Pancreas (tissue), 10 donors: ENCODE measurements at regions not wholly inside any gene's neighbourhood (a gene's known extent, or its start where the extent isn't known, plus 50 kb on each side); places are given as distances from the start of the nearest gene placed in this dataset.

ENCODE experiments used
- ATAC-seq, 4 donors: fragments of 200-7000 bp; cut with Tn5 transposase; one replicate each; pipeline versions ENCODE4 v1.8.0 to v1.9.1; 2020; ENCODE audit warnings: mild to moderate bottlenecking in 4 of 4, moderate library complexity in 4 of 4
- DNase-seq, 6 donors: peaks; one replicate each; pipeline ENCODE4 v3.0.0-alpha.2; 2020
- FAIRE-seq: peaks from 2 replicates; lab custom pipeline; 2012; peaks lifted over from hg19 to GRCh38; lab: Jason Lieb, UNC
- H3K27ac ChIP-seq, 4 donors: fragments of 200-600 bp; sonication (generic); 1 replicate in 3 of 4; 2 replicates in 1 of 4; pipeline versions ENCODE4 v1.5.0 to v1.8.0; 2020
- H3K27me3 ChIP-seq, 4 donors: fragments of 200-600 bp; one replicate each; pipeline ENCODE4 v1.8.0; 2021
- H3K36me3 ChIP-seq, 3 donors: fragments of 200-600 bp; sonication (generic) in 1 of 3; one replicate each; pipeline versions ENCODE4 v1.5.0 to v1.8.0; 2020 to 2021
- H3K4me1 ChIP-seq, 3 donors: fragments of 200-600 bp; one replicate each; pipeline ENCODE4 v1.8.0; 2021
- H3K4me3 ChIP-seq, 4 donors: fragments of 200-600 bp; sonication (generic) in 2 of 4; one replicate each; pipeline versions ENCODE4 v1.5.0 to v1.8.0; 2020 to 2021
- H3K9me3 ChIP-seq, 4 donors: fragments of 200-600 bp; one replicate each; pipeline ENCODE4 v1.8.0; 2021
- CTCF ChIP-seq, 4 donors: fragments of 200-600 bp; sonication (generic) in 3 of 4; IDR thresholded peaks; one replicate each; pipeline versions ENCODE4 v1.5.0 to v1.8.0; 2021; ENCODE audit warnings: antibody characterized with exemption in 4 of 4
- WGBS, 2 donors: extraction: QIAGEN DNeasy Blood & Tissue Kit; methylation state at CpG; one replicate each; pipeline ENCODE4 v1.1.7; 2013; 5-methylcytosine and 5-hydroxymethylcytosine counted together
- intact Hi-C, 3 donors: fragments of 100-400 bp; cut with DNase I; formaldehyde crosslinking; loops; one replicate each; pipeline versions ENCODE4 v1.11.1 to v1.14.2; 2022
- donor health status: healthy with polysubstance abuse.
- donor health status: DM: no; HTN: no; CAD: no; lungs with moderate emphysema.
- donor health status: DM: no; HTN: no; CAD: no.
- donor health status: control.
- donor health status: control.
- donor health status: Bipolar disorder and iron deficiency.
- donor health status: DM: yes; HTN: yes; CAD: no.
- donor health status: DM: no; HTN: no; CAD: no.
- donor health status: DM: no; HTN: no; CAD: no.
- donor health status: DM: yes; HTN: yes; CAD: no.

DNA sequence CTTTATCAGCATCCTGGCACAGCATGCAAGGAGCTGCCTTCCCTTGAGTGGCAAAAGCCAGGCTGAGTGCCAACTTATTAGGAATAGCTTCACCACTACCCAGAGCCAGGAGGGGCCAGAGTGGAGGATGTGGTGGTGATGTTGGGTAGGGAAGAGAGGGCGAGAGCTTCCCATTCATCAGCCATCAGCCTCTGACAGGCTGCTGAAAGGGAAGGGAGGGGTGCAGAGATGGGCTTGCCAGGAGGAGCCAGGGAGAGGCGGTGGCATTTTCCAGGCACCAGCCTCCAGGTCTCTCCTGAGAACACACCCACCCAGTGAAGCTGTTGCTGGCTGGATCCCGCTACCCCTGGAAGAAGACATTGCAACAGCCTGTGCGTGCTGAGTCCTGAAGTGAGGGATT lies 168.5 kb downstream of the ACTL8 start:
- no peak for TF ChIP-seq CTCF (IDR thresholded peaks at IDR 0.05)
- H3K27ac ChIP-seq, result no peak overlapping the region
- no peak for DNase-seq
- FAIRE-seq, result no peak
- H3K4me3 ChIP-seq, result no peak overlapping the region
- intact Hi-C loops, result no loop called here
- H3K27me3 ChIP-seq, result peaks cover 0 to 9% (median 0%) of the 10 kb centered on the region in 4 donors
- H3K36me3 ChIP-seq, result no peaks in the 10 kb centered on the region
- no peaks in the 10 kb centered on the region for H3K4me1 ChIP-seq
- no peaks in the 10 kb centered on the region for H3K9me3 ChIP-seq
- WGBS, 2 donors, result 66 to 80% methylated on average over 4 of the region's 4 CpGs
- ATAC-seq, result no peak

- Histone ChIP-seq H3K36me3 (no peaks in the 10 kb centered on the region), H3K9me3 (no peaks in the 10 kb centered on the region), H3K4me3 (no peak overlapping the region), H3K27me3 (peaks cover 0 to 9% (median 0%) of the 10 kb centered on the region in 4 donors), H3K27ac (no peak overlapping the region), H3K4me1 (no peaks in the 10 kb centered on the region)
- no peak for ATAC-seq
- TF ChIP-seq CTCF (IDR thresholded peaks at IDR 0.05), result no peak
- intact Hi-C loops, result no loop called here
- DNase-seq, result no peak
- FAIRE-seq, result no peak
Measured at GRCh38 chr1:17924578-17924977, 169.4 kb downstream of the ACTL8 start.

- peaks cover 0 to 9% (median 0%) of the 10 kb centered on the region in 4 donors for H3K27me3 ChIP-seq
- no peak overlapping the region for H3K4me3 ChIP-seq
- no peak overlapping the region for H3K27ac ChIP-seq
- TF ChIP-seq CTCF (IDR thresholded peaks at IDR 0.05), result no peak
- no peak for ATAC-seq
- intact Hi-C loops, result no loop called here
- 22% methylated on average over 15 of the region's 15 CpGs for WGBS, 2 donors
- no peak for FAIRE-seq
- no peaks in the 10 kb centered on the region for H3K36me3 ChIP-seq
- no peaks in the 10 kb centered on the region for H3K4me1 ChIP-seq
- DNase-seq, result no peak
- H3K9me3 ChIP-seq, result no peaks in the 10 kb centered on the region
Measured at GRCh38 chr1:17925290-17926237, 170.4 kb downstream of the ACTL8 start.

- H3K4me3 ChIP-seq, result no peak overlapping the region
- intact Hi-C loops, result no loop called here
- no peaks in the 10 kb centered on the region for H3K4me1 ChIP-seq
- H3K27me3 ChIP-seq, result peaks cover 0 to 9% (median 0%) of the 10 kb centered on the region in 4 donors
- no peak overlapping the region for H3K27ac ChIP-seq
- DNase-seq (no peak), FAIRE-seq (no peak), ATAC-seq (no peak)
- TF ChIP-seq CTCF (IDR thresholded peaks at IDR 0.05), result no peak
- H3K36me3 ChIP-seq, result no peaks in the 10 kb centered on the region
- no peaks in the 10 kb centered on the region for H3K9me3 ChIP-seq
- WGBS, 2 donors, result 65 to 68% methylated on average over 4 of the region's 4 CpGs
Measured at GRCh38 chr1:17926906-17927305, 171.8 kb downstream of the ACTL8 start.

DNA sequence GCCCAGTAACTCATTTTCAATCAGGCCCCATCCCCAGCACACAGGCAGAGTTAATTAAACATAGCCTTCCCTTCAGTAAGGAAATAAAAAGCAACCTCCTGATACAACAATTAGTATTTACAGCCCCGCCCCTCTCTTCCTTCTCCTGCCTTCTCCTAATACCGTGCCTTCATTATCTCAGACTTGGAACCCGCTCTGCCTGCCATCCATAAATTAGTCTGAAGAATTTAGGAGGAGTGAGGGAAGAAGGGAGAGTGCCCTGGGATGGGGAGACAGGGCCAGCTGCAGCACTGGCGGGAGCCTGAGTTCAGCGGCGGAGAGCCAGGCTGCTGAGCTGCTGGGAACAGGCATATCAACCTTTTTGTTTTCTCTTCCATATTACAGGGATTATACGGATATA lies 172.8 kb downstream of the ACTL8 start:
- Histone ChIP-seq H3K4me3 (no peak overlapping the region), H3K27me3 (peaks cover 0 to 13% (median 0%) of the 10 kb centered on the region in 4 donors), H3K36me3 (no peaks in the 10 kb centered on the region), H3K4me1 (no peaks in the 10 kb centered on the region), H3K27ac (no peak overlapping the region), H3K9me3 (no peaks in the 10 kb centered on the region)
- TF ChIP-seq CTCF (IDR thresholded peaks at IDR 0.05), result no peak
- ATAC-seq (no peak), FAIRE-seq (no peak), DNase-seq (no peak)
- intact Hi-C loops, result no loop called here
- WGBS, 2 donors, result 55 to 56% methylated on average over 7 of the region's 7 CpGs
